ENCODE measurements at regions not wholly inside any gene's neighbourhood (a gene's known extent, or its start where the extent isn't known, plus 50 kb on each side); places are given as distances from the start of the nearest gene placed in this dataset.

DNA sequence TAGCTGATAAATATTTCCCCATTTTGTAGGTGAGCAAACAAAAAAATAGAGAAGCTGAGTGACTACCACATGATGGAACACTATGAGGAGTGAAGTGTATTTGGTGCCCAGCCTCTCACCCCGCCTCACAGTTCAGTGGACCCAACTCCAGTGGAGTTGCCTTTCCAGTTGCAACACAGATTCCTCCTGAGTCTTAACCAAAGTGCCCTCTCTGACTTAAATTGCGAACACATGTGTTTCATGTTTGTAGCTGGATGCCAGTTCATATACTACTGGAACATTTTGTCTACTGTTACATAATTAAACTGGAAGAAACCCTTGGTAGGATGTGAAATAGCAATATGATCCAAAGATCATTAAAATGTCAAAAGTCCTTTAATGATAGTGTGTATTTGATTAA lies 448.9 kb downstream of the COL12A1 start:
- Histone ChIP-seq H3K4me2 (replicated peaks; ENCODE audit: low read depth, low read length, poor library complexity, severe bottlenecking) (no peak overlapping the region), H3K27ac (ENCODE audit: low read length in 2 of 2) (no peak overlapping the region), H3K27me3 (replicated peaks in 1 of 4; ENCODE audit: control extremely low read depth in 1 of 4, control insufficient read depth in 3 of 4, insufficient read depth in 4 of 4, low read length in 3 of 4) (no peaks in the 10 kb centered on the region), H3K9me3 (ENCODE audit: control extremely low read depth in 1 of 3, control insufficient read depth in 2 of 3, insufficient read depth in 1 of 3, low read length in 2 of 3) (peaks cover 0 to 3% (median 0%) of the 10 kb centered on the region in 3 donors), H2AFZ (ENCODE audit: insufficient read depth, low read depth, low read length, poor library complexity, severe bottlenecking) (no peak overlapping the region), H3K9ac (ENCODE audit: low read length) (no peak overlapping the region), H4K20me1 (ENCODE audit: control insufficient read depth, insufficient read depth, low read length, poor library complexity, severe bottlenecking) (no peaks in the 10 kb centered on the region), H3K4me3 (ENCODE audit: control extremely low read depth in 1 of 5, extremely low read depth in 1 of 5, insufficient read depth in 1 of 5, low read depth in 2 of 5, low read length in 4 of 5) (no peak overlapping the region), H3K4me1 (ENCODE audit: control insufficient read depth in 2 of 2, insufficient read depth in 2 of 2, low read length in 2 of 2) (no peaks in the 10 kb centered on the region), H3K79me2 (ENCODE audit: control insufficient read depth, insufficient read depth, low read length) (no peaks in the 10 kb centered on the region), H3K36me3 (replicated peaks in 1 of 2; ENCODE audit: control extremely low read depth in 1 of 2, control insufficient read depth in 1 of 2, extremely low read depth in 1 of 2, insufficient read depth in 2 of 2, low read length in 1 of 2) (no peaks in the 10 kb centered on the region)
- Mint-ChIP-seq H3K9me3 (ENCODE audit: insufficient read depth) (peaks cover 3% of the 10 kb centered on the region), H3K4me3 (no peak overlapping the region), H3K27ac (no peak overlapping the region), H3K27me3 (no peaks in the 10 kb centered on the region), H3K4me1 (no peaks in the 10 kb centered on the region)
- intact Hi-C loops (cut with micrococcal nuclease) = no loop called here
- CTCF ChIA-PET = no interaction called here
- POLR2A ChIA-PET = no interaction called here
- TF ChIP-seq, protein P1, sequence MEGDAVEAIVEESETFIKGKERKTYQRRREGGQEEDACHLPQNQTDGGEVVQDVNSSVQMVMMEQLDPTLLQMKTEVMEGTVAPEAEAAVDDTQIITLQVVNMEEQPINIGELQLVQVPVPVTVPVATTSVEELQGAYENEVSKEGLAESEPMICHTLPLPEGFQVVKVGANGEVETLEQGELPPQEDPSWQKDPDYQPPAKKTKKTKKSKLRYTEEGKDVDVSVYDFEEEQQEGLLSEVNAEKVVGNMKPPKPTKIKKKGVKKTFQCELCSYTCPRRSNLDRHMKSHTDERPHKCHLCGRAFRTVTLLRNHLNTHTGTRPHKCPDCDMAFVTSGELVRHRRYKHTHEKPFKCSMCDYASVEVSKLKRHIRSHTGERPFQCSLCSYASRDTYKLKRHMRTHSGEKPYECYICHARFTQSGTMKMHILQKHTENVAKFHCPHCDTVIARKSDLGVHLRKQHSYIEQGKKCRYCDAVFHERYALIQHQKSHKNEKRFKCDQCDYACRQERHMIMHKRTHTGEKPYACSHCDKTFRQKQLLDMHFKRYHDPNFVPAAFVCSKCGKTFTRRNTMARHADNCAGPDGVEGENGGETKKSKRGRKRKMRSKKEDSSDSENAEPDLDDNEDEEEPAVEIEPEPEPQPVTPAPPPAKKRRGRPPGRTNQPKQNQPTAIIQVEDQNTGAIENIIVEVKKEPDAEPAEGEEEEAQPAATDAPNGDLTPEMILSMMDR (IDR thresholded peaks at IDR 0.05) = no peak
- no peak for TF ChIP-seq EZH2 (IDR thresholded peaks at IDR 0.05; ENCODE audit: borderline replicate concordance, insufficient read depth, low read depth, low read length, poor library complexity, severe bottlenecking)
- DNase-seq = no peak
- ATAC-seq (ENCODE audit: low read depth) = no peak
- no CpG with 5 or more reads among the region's 2 CpGs for WGBS (ENCODE audit: insufficient coverage)

DNA sequence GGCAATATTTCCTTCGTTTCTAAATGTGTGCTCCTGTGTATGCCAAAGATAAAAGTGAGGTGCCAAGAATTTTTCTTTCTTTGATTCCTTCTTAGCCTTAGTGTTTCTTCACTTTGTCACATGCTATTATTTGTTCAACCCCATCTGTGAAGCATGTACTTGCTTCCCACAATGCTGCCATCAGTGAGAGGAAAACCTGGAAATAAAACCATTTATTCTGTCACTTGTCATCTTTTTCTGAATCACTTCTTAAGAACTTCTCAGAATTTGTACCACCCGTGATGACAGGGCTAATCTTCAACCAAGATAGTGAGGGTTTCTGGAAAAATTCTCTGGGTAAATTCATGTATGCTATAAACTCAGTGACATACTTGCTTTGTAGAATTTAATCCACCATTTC lies 450.1 kb downstream of the COL12A1 start:
- Histone ChIP-seq H3K4me1 (ENCODE audit: control insufficient read depth in 2 of 2, insufficient read depth in 2 of 2, low read length in 2 of 2) (no peaks in the 10 kb centered on the region), H3K36me3 (replicated peaks in 1 of 2; ENCODE audit: control extremely low read depth in 1 of 2, control insufficient read depth in 1 of 2, extremely low read depth in 1 of 2, insufficient read depth in 2 of 2, low read length in 1 of 2) (no peaks in the 10 kb centered on the region), H3K79me2 (ENCODE audit: control insufficient read depth, insufficient read depth, low read length) (no peaks in the 10 kb centered on the region), H3K9ac (ENCODE audit: low read length) (no peak overlapping the region), H3K9me3 (ENCODE audit: control extremely low read depth in 1 of 3, control insufficient read depth in 2 of 3, insufficient read depth in 1 of 3, low read length in 2 of 3) (peaks cover 0 to 3% (median 0%) of the 10 kb centered on the region in 3 donors), H3K27me3 (replicated peaks in 1 of 4; ENCODE audit: control extremely low read depth in 1 of 4, control insufficient read depth in 3 of 4, insufficient read depth in 4 of 4, low read length in 3 of 4) (no peaks in the 10 kb centered on the region), H4K20me1 (ENCODE audit: control insufficient read depth, insufficient read depth, low read length, poor library complexity, severe bottlenecking) (no peaks in the 10 kb centered on the region), H3K4me2 (replicated peaks; ENCODE audit: low read depth, low read length, poor library complexity, severe bottlenecking) (no peak overlapping the region), H3K4me3 (ENCODE audit: control extremely low read depth in 1 of 5, extremely low read depth in 1 of 5, insufficient read depth in 1 of 5, low read depth in 2 of 5, low read length in 4 of 5) (no peak overlapping the region), H2AFZ (ENCODE audit: insufficient read depth, low read depth, low read length, poor library complexity, severe bottlenecking) (no peak overlapping the region), H3K27ac (ENCODE audit: low read length in 2 of 2) (no peak overlapping the region)
- no CpG with 5 or more reads among the region's 2 CpGs for WGBS (ENCODE audit: insufficient coverage)
- TF ChIP-seq, protein P1 (IDR thresholded peaks at IDR 0.05) = no peak
- TF ChIP-seq EZH2 (IDR thresholded peaks at IDR 0.05; ENCODE audit: borderline replicate concordance, insufficient read depth, low read depth, low read length, poor library complexity, severe bottlenecking) = no peak
- H3K4me1 Mint-ChIP-seq = no peaks in the 10 kb centered on the region
- H3K4me3 Mint-ChIP-seq = no peak overlapping the region
- DNase-seq = no peak
- H3K27ac Mint-ChIP-seq = no peak overlapping the region
- POLR2A ChIA-PET = no interaction called here
- peaks cover 3% of the 10 kb centered on the region for H3K9me3 Mint-ChIP-seq (ENCODE audit: insufficient read depth)
- intact Hi-C loops (cut with micrococcal nuclease) = no loop called here
- ATAC-seq (ENCODE audit: low read depth) = no peak
- CTCF ChIA-PET = no interaction called here
- H3K27me3 Mint-ChIP-seq = no peaks in the 10 kb centered on the region
